HG03045 (cell line): ENCODE measurements at regions not wholly inside any gene's neighbourhood (a gene's known extent, or its start where the extent isn't known, plus 50 kb on each side); places are given as distances from the start of the nearest gene placed in this dataset.
"Not testable (repeated sequence)": the region's sequence is repeated elsewhere in the genome, so short reads cannot be mapped to it uniquely, and the experiment has no call there.

Experiments
- ATAC-seq: cut with Tn5 transposase; IDR thresholded peaks from one replicate; pipeline ENCODE4 v1.9.1; 2021; ENCODE audit warnings: mild to moderate bottlenecking, moderate library complexity; ENCODE audit not compliant: unreplicated experiment

DNA sequence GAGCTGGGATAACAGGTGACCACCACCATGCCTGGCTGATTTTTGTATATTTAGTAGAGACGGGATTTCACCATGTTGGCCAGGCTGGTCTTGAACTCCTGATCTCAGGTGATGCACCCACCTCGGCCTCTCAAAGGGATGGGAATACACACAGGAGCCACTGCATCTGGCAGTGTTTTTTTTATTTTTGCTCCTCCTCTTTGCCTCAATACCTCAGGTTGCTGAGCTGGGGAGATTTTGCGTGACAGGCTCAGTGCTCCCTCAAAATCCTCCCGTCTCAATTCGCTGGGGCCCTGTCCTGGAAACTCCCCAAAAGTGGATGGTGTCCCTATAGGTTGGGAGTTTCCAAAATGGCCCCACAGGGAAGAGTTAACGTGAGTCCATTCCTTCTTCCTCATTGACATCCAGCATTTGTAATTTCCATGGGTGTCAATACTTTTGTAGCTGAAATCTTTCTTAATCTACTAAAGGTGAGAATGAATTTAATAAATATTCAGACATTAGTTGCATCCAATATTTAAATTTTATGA, 71.8 kb downstream of the GGTLC2 start:
- ATAC-seq, result no peak

DNA sequence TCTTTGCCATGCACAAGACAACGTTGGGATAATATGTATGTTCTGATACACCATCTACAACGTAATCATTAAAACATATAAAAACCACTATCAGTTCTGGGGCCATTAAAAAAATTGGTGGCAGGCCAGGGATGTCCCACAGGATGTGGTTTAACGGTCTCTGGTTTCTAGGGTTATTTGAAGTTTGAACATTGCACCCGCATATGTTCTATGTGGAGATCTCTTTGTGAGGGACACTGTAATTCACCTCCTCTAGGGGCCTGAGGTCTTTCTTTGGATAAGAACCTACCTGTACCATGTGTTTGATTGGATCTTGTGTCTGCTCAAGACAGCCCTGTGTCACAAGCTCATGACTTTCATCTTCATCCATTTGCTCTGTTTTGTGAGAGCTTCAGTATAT, 73.2 kb downstream of the GGTLC2 start:
- ATAC-seq, result no peak

DNA sequence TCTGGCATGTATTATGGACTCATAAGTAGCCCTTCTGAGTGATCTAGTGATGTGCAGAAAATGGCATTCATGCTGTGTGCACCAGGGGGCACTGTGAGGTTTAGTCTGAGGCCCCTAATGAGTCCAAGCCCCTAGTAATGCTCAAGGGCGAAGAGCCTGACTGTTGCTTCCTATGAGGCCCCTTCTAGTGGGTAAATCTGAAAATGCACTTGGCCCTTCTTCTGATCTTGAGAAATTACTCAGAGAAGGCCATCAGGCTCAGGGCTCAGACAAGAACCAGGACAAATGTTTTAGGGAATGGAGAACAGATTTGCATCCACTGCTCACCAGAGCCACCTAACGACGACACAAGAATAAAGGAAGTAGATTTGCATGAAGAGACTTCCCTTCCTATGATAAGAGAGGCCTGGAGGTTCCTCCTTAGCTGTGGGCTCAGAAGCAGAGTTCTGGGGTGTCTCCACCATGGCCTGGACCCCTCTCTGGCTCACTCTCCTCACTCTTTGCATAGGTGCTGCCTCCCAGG, 75.8 kb downstream of the GGTLC2 start:
- peak; percentile 40 for ATAC-seq

DNA sequence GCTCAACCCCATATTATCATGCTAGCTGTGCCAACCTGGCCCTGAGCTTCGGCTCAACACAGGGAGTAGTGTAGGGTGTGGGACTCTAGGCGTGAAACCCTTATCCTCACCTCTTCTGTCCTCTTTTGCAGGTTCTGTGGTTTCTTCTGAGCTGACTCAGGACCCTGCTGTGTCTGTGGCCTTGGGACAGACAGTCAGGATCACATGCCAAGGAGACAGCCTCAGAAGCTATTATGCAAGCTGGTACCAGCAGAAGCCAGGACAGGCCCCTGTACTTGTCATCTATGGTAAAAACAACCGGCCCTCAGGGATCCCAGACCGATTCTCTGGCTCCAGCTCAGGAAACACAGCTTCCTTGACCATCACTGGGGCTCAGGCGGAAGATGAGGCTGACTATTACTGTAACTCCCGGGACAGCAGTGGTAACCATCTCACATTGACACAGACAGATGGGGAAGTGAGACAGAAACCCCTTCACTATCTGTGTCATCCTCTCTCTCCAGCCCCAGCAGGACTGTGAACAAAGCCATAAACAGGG, 76.4 kb downstream of the GGTLC2 start:
- ATAC-seq, result peak; percentile 73

GRCh38 chr22:22721681-22722354, 77.4 kb downstream of the GGTLC2 start:
- peak; percentile 39 for ATAC-seq

GRCh38 chr22:22728382-22728781, 84.0 kb downstream of the GGTLC2 start:
- no peak for ATAC-seq

DNA sequence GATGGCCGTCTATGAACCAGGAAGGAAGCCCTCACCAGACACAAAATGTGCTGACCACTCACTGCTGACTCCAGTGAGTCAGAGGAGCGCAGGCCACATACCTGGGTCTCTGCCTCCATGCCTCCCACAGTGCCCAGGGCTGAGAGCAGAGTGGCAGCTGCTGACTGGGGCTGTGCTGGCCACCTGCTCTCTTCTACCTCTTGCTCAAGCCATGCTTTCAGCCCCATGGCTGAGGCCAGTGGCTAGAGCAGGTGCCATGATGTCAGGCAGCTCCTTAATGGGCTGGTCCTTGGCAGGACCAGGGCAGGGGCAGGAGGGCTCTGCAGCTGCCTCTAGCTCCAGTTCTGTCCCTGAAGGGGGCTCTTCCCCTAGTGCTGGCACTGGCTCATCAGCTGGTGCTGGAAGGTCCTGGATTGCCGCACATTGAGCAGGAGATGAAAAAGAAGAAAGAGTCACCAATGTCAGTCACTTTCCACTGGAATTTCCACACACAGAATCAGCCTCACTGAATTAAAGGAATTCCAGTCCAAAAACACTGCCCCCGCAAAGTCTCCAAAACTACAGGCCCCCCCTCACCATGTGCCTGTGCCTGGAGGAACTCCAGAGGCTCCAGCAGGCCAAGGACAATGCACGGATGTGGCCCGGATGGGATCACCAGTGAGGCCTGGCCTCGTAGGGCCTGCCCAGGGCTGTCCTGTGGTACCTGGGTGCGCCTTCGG, 86.4 kb downstream of the GGTLC2 start:
- ATAC-seq, result no peak

DNA sequence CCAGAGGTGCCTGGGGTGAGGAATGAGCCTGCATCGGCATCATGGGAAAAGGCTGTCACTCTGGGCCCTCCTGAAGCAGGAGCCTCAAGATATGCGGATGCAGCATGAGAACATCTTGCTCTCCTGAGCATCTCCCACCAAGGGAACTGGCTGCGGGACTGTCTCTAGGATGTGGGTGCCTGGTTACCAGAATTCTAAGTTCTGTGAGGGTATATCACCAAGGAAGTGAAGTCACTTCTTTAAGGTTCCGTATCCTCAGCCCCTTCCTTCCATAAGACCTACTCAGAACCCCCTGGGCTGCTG, 86.9 kb downstream of the GGTLC2 start:
- ATAC-seq, result no peak

- ATAC-seq, result not testable (repeated sequence)
These were observed 88.6 kb downstream of the GGTLC2 start for GRCh38 chr22:22733006-22733405.

DNA sequence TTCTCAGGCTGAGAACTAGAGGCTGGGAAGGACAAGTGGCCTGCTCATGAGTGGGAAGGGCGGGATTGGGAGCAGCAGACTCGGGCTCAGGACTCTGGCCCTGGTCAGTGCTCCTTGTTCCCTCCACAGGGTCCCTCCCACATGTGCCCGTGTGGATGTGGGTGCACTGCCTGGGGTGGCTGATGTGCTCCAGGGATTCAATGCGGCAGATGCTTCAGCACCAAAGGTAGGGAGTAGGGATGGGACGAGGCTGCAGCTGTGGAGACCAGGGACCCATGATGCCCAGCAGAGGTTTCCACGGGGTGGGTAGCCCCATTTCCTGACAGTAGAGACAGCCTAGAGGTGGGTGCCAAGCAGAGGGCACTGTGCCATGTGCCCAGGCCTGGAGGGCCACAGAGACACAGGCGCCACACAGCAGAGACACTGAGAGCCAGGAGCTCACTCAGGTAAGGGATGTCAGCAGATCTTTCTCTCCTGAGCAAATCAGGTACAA, 89.5 kb downstream of the GGTLC2 start:
- no peak for ATAC-seq

DNA sequence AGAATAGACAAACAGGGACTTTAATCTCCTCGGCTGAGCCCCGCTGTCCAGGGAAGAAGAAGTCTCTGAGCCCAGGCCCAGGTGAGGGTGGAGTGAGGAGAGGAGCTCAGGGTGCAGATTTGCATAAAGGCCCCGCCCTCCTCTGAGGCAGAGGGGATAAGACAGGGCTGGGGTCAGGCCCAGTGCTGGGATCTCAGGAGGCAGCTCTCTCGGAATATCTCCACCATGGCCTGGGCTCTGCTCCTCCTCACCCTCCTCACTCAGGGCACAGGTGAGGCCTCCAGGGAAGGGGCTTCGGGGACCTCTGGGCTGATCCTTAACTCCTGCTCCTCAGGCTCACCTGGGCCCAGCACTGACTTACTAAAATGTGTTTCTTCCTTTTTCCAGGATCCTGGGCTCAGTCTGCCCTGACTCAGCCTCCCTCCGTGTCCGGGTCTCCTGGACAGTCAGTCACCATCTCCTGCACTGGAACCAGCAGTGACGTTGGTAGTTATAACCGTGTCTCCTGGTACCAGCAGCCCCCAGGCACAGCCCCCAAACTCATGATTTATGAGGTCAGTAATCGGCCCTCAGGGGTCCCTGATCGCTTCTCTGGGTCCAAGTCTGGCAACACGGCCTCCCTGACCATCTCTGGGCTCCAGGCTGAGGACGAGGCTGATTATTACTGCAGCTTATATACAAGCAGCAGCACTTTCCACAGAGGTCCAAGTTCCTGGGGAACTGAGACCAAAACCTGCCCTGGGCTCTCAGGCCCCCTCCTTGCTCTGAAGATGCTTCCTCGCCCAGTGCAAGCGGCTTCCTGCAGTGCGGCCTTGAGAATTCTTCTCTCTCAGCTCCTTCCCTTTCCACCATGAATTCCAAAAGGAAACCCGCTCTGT, 90.2 kb downstream of the GGTLC2 start:
- ATAC-seq, result not testable (repeated sequence)

GRCh38 chr22:22735276-22735675, 90.9 kb downstream of the GGTLC2 start:
- ATAC-seq, result not testable (repeated sequence)

DNA sequence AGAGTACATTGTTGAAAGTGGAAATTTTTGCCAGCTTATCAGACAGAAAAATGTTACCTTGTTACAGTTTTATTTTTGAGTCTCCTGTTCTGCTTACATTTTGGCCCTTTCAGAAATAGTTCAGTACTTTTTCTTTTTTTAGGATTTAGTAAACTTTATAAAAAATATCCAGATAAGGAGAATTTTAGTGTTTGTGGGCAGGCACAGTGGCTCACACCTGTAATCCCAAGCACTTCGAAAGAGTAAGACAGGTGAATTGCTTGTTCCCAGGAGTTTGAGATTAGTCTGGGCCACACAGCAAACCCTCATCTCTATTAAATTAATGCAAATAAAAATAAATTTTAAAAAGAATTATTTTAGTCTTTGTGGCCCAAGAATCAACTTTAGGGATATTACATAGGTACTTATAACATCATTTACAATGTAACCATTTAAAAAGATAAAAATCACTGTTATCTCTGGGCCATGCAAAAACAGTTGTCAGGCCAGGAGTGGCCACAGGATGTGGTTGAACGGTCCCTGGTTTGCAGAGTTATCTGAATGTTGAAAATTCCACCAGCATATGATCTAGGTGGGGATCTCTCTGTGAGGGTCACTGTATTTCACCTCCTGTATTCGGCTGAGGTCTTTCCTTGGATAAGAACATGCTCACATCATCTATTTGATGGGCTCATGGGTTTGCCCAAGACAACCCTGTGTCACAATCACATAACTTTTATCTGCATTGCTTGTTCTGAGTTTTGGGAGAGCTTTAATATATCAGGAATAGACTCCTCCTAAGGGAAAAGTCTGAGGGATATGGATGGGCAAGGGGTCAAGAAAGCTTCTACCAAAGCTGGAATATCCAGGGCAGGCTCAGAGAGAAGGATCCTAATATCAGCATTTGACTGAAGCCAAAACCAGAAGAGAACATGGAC, 91.5 kb downstream of the GGTLC2 start:
- ATAC-seq, result no peak

DNA sequence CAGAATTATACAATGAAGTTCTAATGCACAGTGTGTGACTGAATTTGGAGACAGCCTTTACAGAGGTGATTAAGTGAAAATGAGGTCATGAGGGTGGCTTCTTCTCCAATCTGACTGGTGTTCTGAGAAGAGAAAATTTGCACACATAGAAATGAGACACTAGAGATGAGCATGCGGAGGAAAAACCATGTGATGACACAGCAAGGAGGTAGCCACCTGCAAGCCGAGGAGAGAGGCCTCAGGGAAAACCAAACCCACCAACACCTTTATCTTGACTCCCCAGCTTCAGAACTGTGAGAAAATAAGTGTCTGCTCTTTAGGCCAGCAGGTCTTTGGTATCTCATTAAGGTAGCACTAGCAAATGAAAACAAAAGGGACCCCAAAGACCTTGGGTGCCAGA, 93.2 kb downstream of the GGTLC2 start:
- ATAC-seq, result no peak

DNA sequence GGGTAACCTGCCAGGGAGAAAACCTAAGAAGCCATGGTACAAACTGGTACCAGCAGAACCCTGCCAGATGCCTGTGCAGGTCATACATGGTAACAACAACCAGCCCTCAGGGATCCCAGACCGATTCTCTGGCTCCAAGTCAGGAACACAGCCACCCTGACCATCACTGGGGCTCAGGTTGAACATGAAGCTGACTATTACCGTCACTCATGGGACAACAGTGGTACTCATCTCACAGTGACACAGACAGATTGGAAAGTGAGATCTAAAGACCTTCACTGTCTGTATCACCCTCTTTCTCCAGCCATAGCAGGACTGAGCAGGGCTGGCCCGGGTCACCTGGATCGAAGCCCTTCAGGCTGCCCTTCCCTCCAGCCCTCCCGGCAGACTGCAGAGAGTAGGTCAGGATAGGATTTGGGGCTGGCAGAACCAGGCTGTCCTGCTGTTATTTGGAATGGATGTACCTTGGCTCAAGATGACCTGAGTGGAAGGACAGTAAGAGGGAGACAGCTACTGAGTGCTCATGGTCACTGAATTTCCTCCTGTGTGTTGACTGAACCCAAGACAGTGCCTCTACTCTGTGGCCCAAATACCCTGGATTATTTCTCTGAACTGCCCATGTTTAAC, 94.7 kb downstream of the GGTLC2 start:
- no peak for ATAC-seq

DNA sequence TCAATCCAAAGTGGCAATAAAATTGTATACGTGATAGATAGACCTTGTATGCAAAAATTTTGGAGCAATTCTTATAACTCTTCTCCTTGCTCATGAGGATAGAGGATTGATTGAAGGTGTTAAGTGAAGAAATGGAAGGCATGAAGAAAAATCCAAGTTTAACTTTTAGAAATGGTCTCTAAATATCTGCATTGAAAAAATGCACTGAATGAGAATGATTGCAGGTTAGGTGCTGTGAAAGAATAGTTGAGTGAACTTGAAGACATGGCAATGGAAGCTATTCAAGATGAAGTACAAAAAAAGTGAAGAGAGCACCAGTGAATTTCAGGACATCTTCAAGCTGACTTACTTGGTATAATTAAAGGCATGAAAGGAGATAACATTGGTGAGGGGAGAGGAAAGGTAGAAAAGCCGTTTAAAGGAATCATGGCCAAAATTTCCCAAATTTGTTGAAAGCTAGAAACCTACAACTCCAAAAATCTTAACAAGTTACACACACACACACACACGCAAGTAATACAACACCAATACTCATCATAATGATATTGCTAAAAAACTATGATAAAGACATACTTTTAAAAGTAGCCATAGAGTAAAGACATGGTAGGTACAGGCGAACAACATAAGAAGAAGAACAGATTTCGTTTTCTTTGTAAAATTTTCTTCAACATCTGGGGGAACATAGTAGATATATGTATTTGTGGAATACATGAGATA, 96.3 kb downstream of the GGTLC2 start:
- ATAC-seq, result no peak

GRCh38 chr22:22741843-22742242, 97.4 kb downstream of the GGTLC2 start:
- ATAC-seq, result no peak

DNA sequence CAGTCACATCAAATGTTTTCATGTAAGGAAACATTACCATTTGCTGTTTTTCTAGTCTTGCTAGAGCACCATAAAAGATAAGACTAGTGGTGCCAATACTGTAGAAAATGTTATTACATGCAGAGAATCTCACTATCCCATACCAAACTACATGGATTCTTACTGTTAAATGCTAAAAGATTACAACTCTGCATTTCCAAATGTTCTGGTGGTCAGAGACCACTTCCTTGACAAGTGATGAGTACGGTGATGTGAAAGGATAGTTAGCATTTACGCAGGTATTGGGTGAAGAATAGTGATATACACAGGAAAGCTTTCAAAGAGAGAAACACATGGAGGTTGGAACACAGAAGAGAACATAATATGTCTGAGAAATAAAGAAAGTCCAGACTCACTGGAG, 98.2 kb downstream of the GGTLC2 start:
- no peak for ATAC-seq
